Endothelial cell of umbilical vein (primary cell): ENCODE measurements at regions not wholly inside any gene's neighbourhood (a gene's known extent, or its start where the extent isn't known, plus 50 kb on each side); places are given as distances from the start of the nearest gene placed in this dataset.

Experiments
- BruUV-seq: library from RNA; stranded (reverse); fragments of 400-500 nt; replicated peaks from 2 replicates; lab custom pipeline; 2021; lab: Mats Ljungman, UMichigan
- CTCF ChIA-PET: fragments of 300-600, 350-600 bp; sonication (Branson Sonifier 250); formaldehyde crosslinking; loops from one replicate; lab custom pipeline; 2021; ENCODE audit warnings: antibody characterized with exemption, inconsistent platforms; lab: Charles Lee
- POLR2A ChIA-PET: fragments of 300-600, 350-600 bp; sonication (Branson Sonifier 250); formaldehyde crosslinking; loops from one replicate; lab custom pipeline; 2021; ENCODE audit warnings: antibody characterized with exemption, inconsistent platforms; lab: Charles Lee
- DNase-seq: peaks from one replicate; pipeline ENCODE4 v3.0.0-alpha.2; 2011; ENCODE audit warnings: low read depth, low spot score
- FAIRE-seq: peaks from 2 replicates; lab custom pipeline; 2011; peaks lifted over from hg19 to GRCh38; lab: Jason Lieb, UNC
- H2AFZ ChIP-seq: 2 replicates; pipeline ENCODE4 v1.6.0; 2012; ENCODE audit warnings: low read depth, low read length, control low read depth, inconsistent platforms
- H3K27ac ChIP-seq: 2 replicates; pipeline ENCODE4 v1.5.1; 2011; ENCODE audit warnings: low read depth, mild to moderate bottlenecking, control low read depth, low read length, moderate library complexity; ENCODE audit not compliant: insufficient read depth
- H3K27me3 ChIP-seq, 2 experiments: 2 replicates each; pipeline versions ENCODE4 v1.6.0 to v1.6.1; 2011; ENCODE audit warnings: low read length in 2 of 2, mixed read lengths in 1 of 2; ENCODE audit not compliant: control insufficient read depth in 2 of 2, insufficient read depth in 2 of 2
- H3K36me3 ChIP-seq, 2 experiments: 2 replicates in 1 of 2; 3 replicates in 1 of 2; pipeline ENCODE4 v1.5.1; 2011; ENCODE audit warnings: low read length in 2 of 2, mild to moderate bottlenecking in 1 of 2, moderate library complexity in 1 of 2; ENCODE audit not compliant: control insufficient read depth in 2 of 2, insufficient read depth in 2 of 2; ENCODE audit errors: extremely low read depth in 1 of 2
- H3K4me1 ChIP-seq: 3 replicates; pipeline ENCODE4 v1.5.1; 2011; ENCODE audit warnings: mild to moderate bottlenecking, low read length; ENCODE audit not compliant: control insufficient read depth, insufficient read depth; ENCODE audit errors: extremely low read depth
- H3K4me2 ChIP-seq: 2 replicates; pipeline ENCODE4 v1.6.1; 2011; ENCODE audit warnings: low read length, control low read depth, mixed read lengths; ENCODE audit not compliant: insufficient read depth
- H3K4me3 ChIP-seq, 3 experiments: fragments of 200-600 bp in 1 of 3; sonication (generic), shearing (Covaris generic) in 1 of 3; replicated peaks in 1 of 3; 2 replicates each; pipeline ENCODE4 v1.5.1; 2011 to 2016; ENCODE audit warnings: control low read depth in 3 of 3, low read length in 3 of 3, mild to moderate bottlenecking in 2 of 3, inconsistent platforms in 1 of 3, low read depth in 1 of 3, moderate library complexity in 1 of 3; ENCODE audit not compliant: insufficient read depth in 1 of 3
- H3K79me2 ChIP-seq: 2 replicates; pipeline ENCODE4 v1.6.0; 2012; ENCODE audit warnings: low read length, inconsistent platforms; ENCODE audit not compliant: control insufficient read depth, insufficient read depth
- H3K9ac ChIP-seq: replicated peaks from 2 replicates; pipeline ENCODE3; 2011; ENCODE audit warnings: low read length, control low read depth; ENCODE audit not compliant: insufficient read depth; ENCODE audit errors: extremely low read depth
- H3K9me1 ChIP-seq: replicated peaks from 3 replicates; pipeline ENCODE4 v1.6.0; 2011; ENCODE audit warnings: mild to moderate bottlenecking, low read length; ENCODE audit not compliant: control insufficient read depth, insufficient read depth; ENCODE audit errors: extremely low read depth
- H3K9me3 ChIP-seq: replicated peaks from 2 replicates; pipeline ENCODE4 v1.5.1; 2012; ENCODE audit warnings: low read length, inconsistent platforms; ENCODE audit not compliant: control insufficient read depth, insufficient read depth
- H4K20me1 ChIP-seq: replicated peaks from 2 replicates; pipeline ENCODE3; 2011; ENCODE audit warnings: mild to moderate bottlenecking, low read length; ENCODE audit not compliant: control insufficient read depth, insufficient read depth; ENCODE audit errors: extremely low read depth
- EZH2 ChIP-seq: IDR thresholded peaks from 2 replicates; pipeline ENCODE4 v1.6.1; 2012; ENCODE audit warnings: borderline replicate concordance, low read depth, mild to moderate bottlenecking, moderate library complexity, low read length, inconsistent platforms; ENCODE audit not compliant: severe bottlenecking
- FOS ChIP-seq: IDR thresholded peaks from 2 replicates; pipeline ENCODE4 v1.6.1; 2011; ENCODE audit warnings: mild to moderate bottlenecking, low read length, moderate library complexity, borderline replicate concordance; ENCODE audit not compliant: insufficient read depth
- GATA2 ChIP-seq: IDR thresholded peaks from 2 replicates; pipeline ENCODE4 v1.7.0; 2011; ENCODE audit warnings: low read depth, mild to moderate bottlenecking, moderate library complexity, mixed read lengths, low read length; ENCODE audit not compliant: insufficient read length, insufficient read depth
- JUN ChIP-seq: IDR thresholded peaks from 2 replicates; pipeline ENCODE4 v1.6.1; 2011; ENCODE audit warnings: borderline replicate concordance, low read depth; ENCODE audit not compliant: insufficient read length, insufficient read depth
- MAX ChIP-seq: IDR thresholded peaks from 2 replicates; pipeline ENCODE4 v1.6.1; 2011; ENCODE audit not compliant: insufficient read depth, insufficient read length
- MYC ChIP-seq: IDR thresholded peaks from one replicate; pipeline ENCODE4 v1.6.1; 2011; ENCODE audit warnings: mild to moderate bottlenecking, low read depth, low read length
- POLR2A ChIP-seq: IDR thresholded peaks from 2 replicates; pipeline ENCODE4 v1.6.1; 2012; ENCODE audit warnings: low read depth, mild to moderate bottlenecking, control low read depth, low read length
- POLR2AphosphoS5 ChIP-seq: IDR thresholded peaks from 2 replicates; pipeline ENCODE4 v1.6.1; 2012; ENCODE audit warnings: low read depth, mild to moderate bottlenecking, control low read depth, low read length, moderate library complexity; ENCODE audit not compliant: insufficient read depth
- dilution Hi-C: fragments of 300-500 bp; cut with MboI; formaldehyde crosslinking; loops from one replicate; pipeline ENCODE4 v1.15.0; 2019; ENCODE audit warnings: low sequenced_read_pairs; ENCODE audit not compliant: extremely low pct_ligation_motif_present
- intact Hi-C: fragments of 100-400 bp; cut with micrococcal nuclease; formaldehyde crosslinking; loops from one replicate; pipeline ENCODE4 v1.10.0; 2022
- TF ChIP-seq, protein P1 (sequence below), 2 donors: IDR thresholded peaks; 1 replicate in 1 of 2; 2 replicates in 1 of 2; pipeline ENCODE4 v1.5.1; 2011; ENCODE audit warnings: low read length in 2 of 2, mild to moderate bottlenecking in 2 of 2, moderate library complexity in 2 of 2, control low read depth in 1 of 2, inconsistent platforms in 1 of 2, low read depth in 1 of 2; ENCODE audit not compliant: insufficient read depth in 1 of 2; ENCODE audit errors: extremely low read depth in 1 of 2

GRCh38 chr18:64618390-64618789 lies 469.5 kb upstream of the LINC00305 start:
- Histone ChIP-seq H3K27me3 (no peaks in the 10 kb centered on the region), H3K9ac (no peak overlapping the region), H3K4me2 (no peak overlapping the region), H3K27ac (no peak overlapping the region), H2AFZ (no peak overlapping the region), H4K20me1 (no peaks in the 10 kb centered on the region), H3K9me3 (peaks cover 1% of the 10 kb centered on the region), H3K4me3 (no peak overlapping the region), H3K79me2 (no peaks in the 10 kb centered on the region), H3K9me1 (no peaks in the 10 kb centered on the region), H3K36me3 (no peaks in the 10 kb centered on the region), H3K4me1 (no peaks in the 10 kb centered on the region)
- TF ChIP-seq POLR2A = no peak
- TF ChIP-seq, protein P1, sequence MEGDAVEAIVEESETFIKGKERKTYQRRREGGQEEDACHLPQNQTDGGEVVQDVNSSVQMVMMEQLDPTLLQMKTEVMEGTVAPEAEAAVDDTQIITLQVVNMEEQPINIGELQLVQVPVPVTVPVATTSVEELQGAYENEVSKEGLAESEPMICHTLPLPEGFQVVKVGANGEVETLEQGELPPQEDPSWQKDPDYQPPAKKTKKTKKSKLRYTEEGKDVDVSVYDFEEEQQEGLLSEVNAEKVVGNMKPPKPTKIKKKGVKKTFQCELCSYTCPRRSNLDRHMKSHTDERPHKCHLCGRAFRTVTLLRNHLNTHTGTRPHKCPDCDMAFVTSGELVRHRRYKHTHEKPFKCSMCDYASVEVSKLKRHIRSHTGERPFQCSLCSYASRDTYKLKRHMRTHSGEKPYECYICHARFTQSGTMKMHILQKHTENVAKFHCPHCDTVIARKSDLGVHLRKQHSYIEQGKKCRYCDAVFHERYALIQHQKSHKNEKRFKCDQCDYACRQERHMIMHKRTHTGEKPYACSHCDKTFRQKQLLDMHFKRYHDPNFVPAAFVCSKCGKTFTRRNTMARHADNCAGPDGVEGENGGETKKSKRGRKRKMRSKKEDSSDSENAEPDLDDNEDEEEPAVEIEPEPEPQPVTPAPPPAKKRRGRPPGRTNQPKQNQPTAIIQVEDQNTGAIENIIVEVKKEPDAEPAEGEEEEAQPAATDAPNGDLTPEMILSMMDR (IDR thresholded peaks at IDR 0.05; ENCODE audit: extremely low read depth in 1 of 2, insufficient read depth in 1 of 2, low read depth in 1 of 2, low read length in 2 of 2) = no peak
- TF ChIP-seq MAX = no peak
- no peak for TF ChIP-seq EZH2
- no peak for TF ChIP-seq JUN
- TF ChIP-seq GATA2 = no peak
- TF ChIP-seq FOS = no peak
- no peak for TF ChIP-seq MYC
- TF ChIP-seq POLR2AphosphoS5 = no peak
- dilution Hi-C loops (no loop called here), intact Hi-C loops (no loop called here)
- ChIA-PET CTCF (no interaction called here), POLR2A (no interaction called here)
- FAIRE-seq (no peak), DNase-seq (no peak)
- no TSS peak for BruUV-seq
